ENCODE measurements at regions not wholly inside any gene's neighbourhood (a gene's known extent, or its start where the extent isn't known, plus 50 kb on each side); places are given as distances from the start of the nearest gene placed in this dataset.
"Not testable (repeated sequence)": the region's sequence is repeated elsewhere in the genome, so short reads cannot be mapped to it uniquely, and the experiment has no call there.

- H3K36me3 ChIP-seq (ENCODE audit: control insufficient read depth, insufficient read depth, low read length); in situ Hi-C loops (cut with MboI; ENCODE audit: low sequenced_read_pairs); H3K79me1 ChIP-seq (ENCODE audit: low read depth in 1 of 2, low read length in 2 of 2); dilution Hi-C loops (cut with HindIII; ENCODE audit: low sequenced_read_pairs, unreplicated experiment); H3K4ac ChIP-seq (ENCODE audit: low read depth, low read length); H2BK120ac ChIP-seq (ENCODE audit: low read depth, low read length); POLR2A ChIA-PET (ENCODE audit: unreplicated experiment); H4K8ac ChIP-seq (ENCODE audit: low read depth in 2 of 2, low read length in 2 of 2); H3K9ac ChIP-seq (ENCODE audit: low read depth, low read length); H3K18ac ChIP-seq (ENCODE audit: low read depth, low read length); H3K4me3 ChIP-seq (ENCODE audit: insufficient read depth, low read depth, low read length); H3K27ac ChIP-seq (ENCODE audit: insufficient read depth, low read length); H3K9me3 ChIP-seq (ENCODE audit: control insufficient read depth, insufficient read depth, low read length); H2BK5ac ChIP-seq (ENCODE audit: low read depth, low read length, poor library complexity, severe bottlenecking); H3K23ac ChIP-seq (ENCODE audit: low read depth, low read length); H2AK5ac ChIP-seq (ENCODE audit: low read depth, low read length); DNase-seq; H4K91ac ChIP-seq (ENCODE audit: insufficient read depth, low read depth, low read length); H2BK15ac ChIP-seq (ENCODE audit: low read depth, low read length); H2AK9ac ChIP-seq (replicated peaks; ENCODE audit: low read depth, low read length, poor library complexity); H3K4me2 ChIP-seq (ENCODE audit: low read depth, low read length); H2BK20ac ChIP-seq (ENCODE audit: low read depth, low read length); intact Hi-C loops (cut with micrococcal nuclease); H3K9me1 ChIP-seq (ENCODE audit: insufficient read depth, low read length); H2AFZ ChIP-seq (replicated peaks; ENCODE audit: low read length, poor library complexity); H3K27me3 ChIP-seq (ENCODE audit: control insufficient read depth, insufficient read depth, low read length); H3K4me1 ChIP-seq (ENCODE audit: control insufficient read depth, insufficient read depth, low read length); CTCF ChIA-PET; H3K56ac ChIP-seq (ENCODE audit: extremely low read depth, insufficient read depth, low read length); H3K14ac ChIP-seq (replicated peaks; ENCODE audit: low read depth, low read length); ATAC-seq (ENCODE audit: low read depth); BruUV-seq (replicated peaks); H4K5ac ChIP-seq (ENCODE audit: low read depth, low read length); H4K20me1 ChIP-seq (ENCODE audit: insufficient read depth, low read length): not testable (repeated sequence)
- no CpG with 5 or more reads among the region's 37 CpGs for WGBS, 2 experiments (ENCODE audit: extremely low coverage in 2 of 2, insufficient read length in 1 of 2)
These were observed 1438.1 kb upstream of the TPTE start for GRCh38 chr21:9083091-9083826.

- H3K4me1 ChIP-seq (ENCODE audit: control insufficient read depth, insufficient read depth, low read length); in situ Hi-C loops (cut with MboI; ENCODE audit: low sequenced_read_pairs); H3K4ac ChIP-seq (ENCODE audit: low read depth, low read length); H3K27me3 ChIP-seq (ENCODE audit: control insufficient read depth, insufficient read depth, low read length); H2BK120ac ChIP-seq (ENCODE audit: low read depth, low read length); H3K56ac ChIP-seq (ENCODE audit: extremely low read depth, insufficient read depth, low read length); H3K9me1 ChIP-seq (ENCODE audit: insufficient read depth, low read length); H4K8ac ChIP-seq (ENCODE audit: low read depth in 2 of 2, low read length in 2 of 2); H3K9ac ChIP-seq (ENCODE audit: low read depth, low read length); H2BK20ac ChIP-seq (ENCODE audit: low read depth, low read length); CTCF ChIA-PET; H2BK5ac ChIP-seq (ENCODE audit: low read depth, low read length, poor library complexity, severe bottlenecking); H3K4me2 ChIP-seq (ENCODE audit: low read depth, low read length); H3K23ac ChIP-seq (ENCODE audit: low read depth, low read length); H2AK5ac ChIP-seq (ENCODE audit: low read depth, low read length); H3K9me3 ChIP-seq (ENCODE audit: control insufficient read depth, insufficient read depth, low read length); H3K4me3 ChIP-seq (ENCODE audit: insufficient read depth, low read depth, low read length); H3K36me3 ChIP-seq (ENCODE audit: control insufficient read depth, insufficient read depth, low read length); H2AFZ ChIP-seq (replicated peaks; ENCODE audit: low read length, poor library complexity); H3K79me1 ChIP-seq (ENCODE audit: low read depth in 1 of 2, low read length in 2 of 2); H2BK15ac ChIP-seq (ENCODE audit: low read depth, low read length); H3K14ac ChIP-seq (replicated peaks; ENCODE audit: low read depth, low read length); H4K5ac ChIP-seq (ENCODE audit: low read depth, low read length); H3K18ac ChIP-seq (ENCODE audit: low read depth, low read length); BruUV-seq (replicated peaks); intact Hi-C loops (cut with micrococcal nuclease); ATAC-seq (ENCODE audit: low read depth); H4K91ac ChIP-seq (ENCODE audit: insufficient read depth, low read depth, low read length); H3K27ac ChIP-seq (ENCODE audit: insufficient read depth, low read length); H4K20me1 ChIP-seq (ENCODE audit: insufficient read depth, low read length); dilution Hi-C loops (cut with HindIII; ENCODE audit: low sequenced_read_pairs, unreplicated experiment); DNase-seq; H2AK9ac ChIP-seq (replicated peaks; ENCODE audit: low read depth, low read length, poor library complexity); POLR2A ChIA-PET (ENCODE audit: unreplicated experiment): not testable (repeated sequence)
- WGBS, 2 experiments (ENCODE audit: extremely low coverage in 2 of 2, insufficient read length in 1 of 2) = no CpG with 5 or more reads among the region's 13 CpGs
These were observed 1435.1 kb upstream of the TPTE start for GRCh38 chr21:9086299-9086698.
